Keratinocyte (primary cell): ENCODE measurements at regions not wholly inside any gene's neighbourhood (a gene's known extent, or its start where the extent isn't known, plus 50 kb on each side); places are given as distances from the start of the nearest gene placed in this dataset.

Experiments used
- DNase-seq: peaks from one replicate; pipeline ENCODE4 v3.0.0-alpha.2; 2011; ENCODE audit warnings: low read depth, missing footprints, low spot score
- FAIRE-seq: peaks from 2 replicates; lab custom pipeline; 2011; peaks lifted over from hg19 to GRCh38; lab: Jason Lieb, UNC
- H2AFZ ChIP-seq: 2 replicates; pipeline ENCODE4 v1.6.0; 2012; ENCODE audit warnings: low read length, control low read depth, inconsistent platforms; ENCODE audit not compliant: control insufficient read depth
- H3K27ac ChIP-seq: 2 replicates; pipeline ENCODE4 v1.5.1; 2011; ENCODE audit warnings: low read length; ENCODE audit not compliant: control insufficient read depth, insufficient read depth
- H3K27me3 ChIP-seq: 3 replicates; pipeline ENCODE4 v1.6.0; 2011; ENCODE audit warnings: low read length; ENCODE audit not compliant: control insufficient read depth, insufficient read depth; ENCODE audit errors: extremely low read depth
- H3K36me3 ChIP-seq, 2 experiments: 2 replicates in 1 of 2; 3 replicates in 1 of 2; pipeline ENCODE4 v1.5.1; 2011; ENCODE audit warnings: low read length in 2 of 2, mild to moderate bottlenecking in 1 of 2; ENCODE audit not compliant: control insufficient read depth in 2 of 2, insufficient read depth in 2 of 2; ENCODE audit errors: extremely low read depth in 1 of 2
- H3K4me1 ChIP-seq: 3 replicates; pipeline ENCODE4 v1.5.1; 2011; ENCODE audit warnings: low read length; ENCODE audit not compliant: control insufficient read depth, insufficient read depth; ENCODE audit errors: extremely low read depth
- H3K4me2 ChIP-seq: 3 replicates; pipeline ENCODE4 v1.6.0; 2011; ENCODE audit warnings: low read depth, low read length; ENCODE audit not compliant: control insufficient read depth, insufficient read depth; ENCODE audit errors: extremely low read depth
- H3K4me3 ChIP-seq, 3 experiments: fragments of 200-600 bp in 1 of 3; sonication (generic) in 1 of 3; 2 replicates in 2 of 3; 3 replicates in 1 of 3; pipeline ENCODE4 v1.5.1; 2011 to 2016; ENCODE audit warnings: low read length in 3 of 3, mild to moderate bottlenecking in 3 of 3, control low read depth in 2 of 3, inconsistent platforms in 1 of 3, low read depth in 1 of 3, mixed read lengths in 1 of 3, mixed run types in 1 of 3, moderate library complexity in 1 of 3; ENCODE audit not compliant: control insufficient read depth in 2 of 3, insufficient read depth in 2 of 3; ENCODE audit errors: extremely low read depth in 1 of 3
- H3K79me2 ChIP-seq: 2 replicates; pipeline ENCODE4 v1.6.0; 2012; ENCODE audit warnings: low read length; ENCODE audit not compliant: control insufficient read depth, insufficient read depth
- H3K9ac ChIP-seq: 3 replicates; pipeline ENCODE4 v1.6.0; 2011; ENCODE audit warnings: low read length; ENCODE audit not compliant: control insufficient read depth, insufficient read depth; ENCODE audit errors: extremely low read depth
- H3K9me1 ChIP-seq: 3 replicates; pipeline ENCODE4 v1.6.0; 2011; ENCODE audit warnings: low read length; ENCODE audit not compliant: control insufficient read depth, insufficient read depth; ENCODE audit errors: extremely low read depth
- H3K9me3 ChIP-seq: 2 replicates; pipeline ENCODE4 v1.5.1; 2012; ENCODE audit warnings: low read depth, low read length; ENCODE audit not compliant: control insufficient read depth
- H4K20me1 ChIP-seq: 3 replicates; pipeline ENCODE4 v1.6.0; 2011; ENCODE audit warnings: low read length; ENCODE audit not compliant: control insufficient read depth, insufficient read depth; ENCODE audit errors: extremely low read depth
- CTCF ChIP-seq, 3 experiments: IDR thresholded peaks in 1 of 3; conservative IDR thresholded peaks in 1 of 3; optimal IDR thresholded peaks in 1 of 3; 2 replicates in 2 of 3; 3 replicates in 1 of 3; pipeline versions ENCODE3 to v1.5.1; 2011; ENCODE audit warnings: low read length in 3 of 3, mild to moderate bottlenecking in 3 of 3, moderate library complexity in 2 of 3, control low read depth in 1 of 3, inconsistent platforms in 1 of 3; ENCODE audit not compliant: insufficient read depth in 2 of 3; ENCODE audit errors: extremely low read depth in 1 of 3
- EZH2 ChIP-seq: IDR thresholded peaks from one replicate; pipeline ENCODE4 v1.6.1; 2012; ENCODE audit warnings: inconsistent platforms, mild to moderate bottlenecking, low read length, moderate library complexity
- dilution Hi-C: fragments of 300-500 bp; cut with MboI; formaldehyde crosslinking; loops from one replicate; pipeline ENCODE4 v1.7.0; 2020; ENCODE audit warnings: low sequenced_read_pairs; ENCODE audit not compliant: extremely low pct_ligation_motif_present

- no peaks in the 10 kb centered on the region for H4K20me1 ChIP-seq
- H3K9me1 ChIP-seq: no peaks in the 10 kb centered on the region
- H3K4me3 ChIP-seq: no peak overlapping the region
- no peak overlapping the region for H3K4me2 ChIP-seq
- no peak for TF ChIP-seq EZH2
- no peak for TF ChIP-seq CTCF (optimal IDR thresholded peaks at IDR 0.05 in 1 of 3, IDR thresholded peaks at IDR 0.05 in 1 of 3, conservative IDR thresholded peaks at IDR 0.05 in 1 of 3; ENCODE audit: extremely low read depth in 1 of 3, insufficient read depth in 2 of 3, low read length in 3 of 3)
- H3K79me2 ChIP-seq: no peaks in the 10 kb centered on the region
- no peak overlapping the region for H2AFZ ChIP-seq
- no peaks in the 10 kb centered on the region for H3K36me3 ChIP-seq
- no peak overlapping the region for H3K27ac ChIP-seq
- no peaks in the 10 kb centered on the region for H3K27me3 ChIP-seq
- no peak for DNase-seq
- H3K9me3 ChIP-seq: no peaks in the 10 kb centered on the region
- H3K4me1 ChIP-seq: no peaks in the 10 kb centered on the region
- H3K9ac ChIP-seq: no peak overlapping the region
- FAIRE-seq: no peak
- dilution Hi-C loops: no loop called here
Measured at GRCh38 chr6:9083108-9083507, 647.8 kb upstream of the SLC35B3 start.

GRCh38 chr6:9066726-9067125, 631.4 kb upstream of the SLC35B3 start:
- Histone ChIP-seq H3K4me3 (no peak overlapping the region), H3K4me1 (peaks cover 14% of the 10 kb centered on the region), H4K20me1 (no peaks in the 10 kb centered on the region), H3K9me3 (no peaks in the 10 kb centered on the region), H3K9me1 (no peaks in the 10 kb centered on the region), H2AFZ (no peak overlapping the region), H3K27ac (no peak overlapping the region), H3K79me2 (no peaks in the 10 kb centered on the region), H3K9ac (no peak overlapping the region), H3K36me3 (no peaks in the 10 kb centered on the region), H3K4me2 (no peak overlapping the region), H3K27me3 (no peaks in the 10 kb centered on the region)
- DNase-seq: no peak
- dilution Hi-C loops: no loop called here
- no peak for TF ChIP-seq EZH2
- TF ChIP-seq CTCF (optimal IDR thresholded peaks at IDR 0.05 in 1 of 3, IDR thresholded peaks at IDR 0.05 in 1 of 3, conservative IDR thresholded peaks at IDR 0.05 in 1 of 3; ENCODE audit: extremely low read depth in 1 of 3, insufficient read depth in 2 of 3, low read length in 3 of 3): no peak
- no peak for FAIRE-seq
